Left ventricle myocardium inferior (tissue), 1 donor: ENCODE measurements at regions not wholly inside any gene's neighbourhood (a gene's known extent, or its start where the extent isn't known, plus 50 kb on each side); places are given as distances from the start of the nearest gene placed in this dataset.
"Not testable (repeated sequence)": the region's sequence is repeated elsewhere in the genome, so short reads cannot be mapped to it uniquely, and the experiment has no call there.

ENCODE experiments used
- DNase-seq: peaks from one replicate; pipeline ENCODE4 v3.0.0-alpha.2; 2020
- H3K27ac ChIP-seq: fragments of 200-600 bp; replicated peaks from 2 replicates; pipeline ENCODE4 v1.8.0; 2021
- H3K27me3 ChIP-seq: fragments of 200-600 bp; 2 replicates; pipeline ENCODE4 v1.8.0; 2021; ENCODE audit warnings: low read depth
- H3K36me3 ChIP-seq: fragments of 200-600 bp; 2 replicates; pipeline ENCODE4 v1.8.0; 2021
- H3K4me1 ChIP-seq: fragments of 200-600 bp; 2 replicates; pipeline ENCODE4 v1.8.0; 2021
- H3K4me3 ChIP-seq: fragments of 200-600 bp; 2 replicates; pipeline ENCODE4 v1.8.0; 2021; ENCODE audit warnings: mild to moderate bottlenecking, moderate library complexity
- H3K9me3 ChIP-seq: fragments of 200-600 bp; replicated peaks from 2 replicates; pipeline ENCODE4 v1.8.0; 2021
- CTCF ChIP-seq: fragments of 200-600 bp; IDR thresholded peaks from 2 replicates; pipeline ENCODE4 v1.8.0; 2021; ENCODE audit warnings: antibody characterized with exemption, mild to moderate bottlenecking, borderline replicate concordance
- intact Hi-C: fragments of 100-400 bp; cut with micrococcal nuclease; formaldehyde crosslinking; loops from one replicate; pipeline ENCODE4 v1.11.0; 2022
- donor health status: DM: no; HTN: yes; CAD: no; lungs with severe emphysema.

GRCh38 chr3:104206925-104207324, 1159.8 kb upstream of the ALCAM start:
- no peaks in the 10 kb centered on the region for H3K27me3 ChIP-seq
- H3K4me3 ChIP-seq: no peak overlapping the region
- DNase-seq: no peak
- no peaks in the 10 kb centered on the region for H3K9me3 ChIP-seq
- intact Hi-C loops: no loop called here
- no peaks in the 10 kb centered on the region for H3K4me1 ChIP-seq
- TF ChIP-seq CTCF: no peak
- H3K27ac ChIP-seq: no peak overlapping the region
- H3K36me3 ChIP-seq: no peaks in the 10 kb centered on the region

- H3K4me3 ChIP-seq: no peak overlapping the region
- no peak overlapping the region for H3K27ac ChIP-seq
- no peaks in the 10 kb centered on the region for H3K36me3 ChIP-seq
- no peaks in the 10 kb centered on the region for H3K9me3 ChIP-seq
- no peak for TF ChIP-seq CTCF
- intact Hi-C loops: no loop called here
- H3K4me1 ChIP-seq: no peaks in the 10 kb centered on the region
- no peaks in the 10 kb centered on the region for H3K27me3 ChIP-seq
- no peak for DNase-seq
Observed at GRCh38 chr3:104214277-104214676, 1152.4 kb upstream of the ALCAM start.

- Histone ChIP-seq H3K4me3 (no peak overlapping the region), H3K27ac (no peak overlapping the region), H3K4me1 (no peaks in the 10 kb centered on the region), H3K27me3 (no peaks in the 10 kb centered on the region), H3K9me3 (no peaks in the 10 kb centered on the region), H3K36me3 (no peaks in the 10 kb centered on the region)
- no peak for TF ChIP-seq CTCF
- intact Hi-C loops: no loop called here
- DNase-seq: no peak
Observed at GRCh38 chr3:104214937-104215336, 1151.8 kb upstream of the ALCAM start.

GRCh38 chr3:104219046-104219445, 1147.7 kb upstream of the ALCAM start:
- H3K4me3 ChIP-seq, H3K9me3 ChIP-seq, DNase-seq, H3K27me3 ChIP-seq, H3K36me3 ChIP-seq, H3K27ac ChIP-seq, H3K4me1 ChIP-seq, intact Hi-C loops: not testable (repeated sequence)

- intact Hi-C loops: no loop called here
- no peaks in the 10 kb centered on the region for H3K27me3 ChIP-seq
- no peaks in the 10 kb centered on the region for H3K36me3 ChIP-seq
- H3K4me3 ChIP-seq: no peak overlapping the region
- DNase-seq: no peak
- TF ChIP-seq CTCF: no peak
- no peaks in the 10 kb centered on the region for H3K4me1 ChIP-seq
- H3K9me3 ChIP-seq: peaks cover 5% of the 10 kb centered on the region
- H3K27ac ChIP-seq: no peak overlapping the region
Observed at GRCh38 chr3:104234442-104235194, 1132.1 kb upstream of the ALCAM start.

GRCh38 chr3:104244680-104245220, 1122.0 kb upstream of the ALCAM start:
- intact Hi-C loops: no loop called here
- no peak for DNase-seq
- no peaks in the 10 kb centered on the region for H3K4me1 ChIP-seq
- no peaks in the 10 kb centered on the region for H3K36me3 ChIP-seq
- no peaks in the 10 kb centered on the region for H3K27me3 ChIP-seq
- TF ChIP-seq CTCF: no peak
- no peak overlapping the region for H3K4me3 ChIP-seq
- H3K9me3 ChIP-seq: peaks cover 29% of the 10 kb centered on the region
- H3K27ac ChIP-seq: no peak overlapping the region
